CD4-positive, alpha-beta T cell treated with Interferon alpha-2 for 1 hour (primary cell): ENCODE measurements at regions not wholly inside any gene's neighbourhood (a gene's known extent, or its start where the extent isn't known, plus 50 kb on each side); places are given as distances from the start of the nearest gene placed in this dataset.

Experiments
- DNase-seq, 2 donors: peaks; one replicate each; pipeline ENCODE4 v3.0.0-alpha.2; 2020 to 2022

DNA sequence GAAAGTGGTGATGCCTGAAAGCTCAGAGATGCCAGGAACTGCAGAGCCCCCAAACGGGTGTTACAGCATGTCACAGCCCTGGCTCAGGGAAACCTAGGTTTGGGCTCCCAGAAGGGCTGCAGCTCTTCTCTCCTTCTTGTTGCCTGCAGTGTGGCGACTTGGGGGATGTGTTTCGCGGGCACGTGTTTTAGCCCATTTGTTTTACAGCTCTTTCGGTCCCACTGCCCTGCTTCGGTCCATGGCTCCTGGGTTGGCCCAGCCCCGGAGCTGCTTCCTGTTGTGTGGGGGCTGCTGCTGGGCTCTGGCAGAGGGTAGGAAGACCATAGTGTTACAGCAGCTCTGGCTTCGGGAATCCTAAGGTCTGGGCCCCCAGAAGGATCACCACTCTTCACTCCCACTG is 222.9 kb upstream of the RIOK2 start:
- DNase-seq, result no peak

GRCh38 chr5:97406946-97407676 is 224.1 kb upstream of the RIOK2 start:
- DNase-seq, result no peak

DNA sequence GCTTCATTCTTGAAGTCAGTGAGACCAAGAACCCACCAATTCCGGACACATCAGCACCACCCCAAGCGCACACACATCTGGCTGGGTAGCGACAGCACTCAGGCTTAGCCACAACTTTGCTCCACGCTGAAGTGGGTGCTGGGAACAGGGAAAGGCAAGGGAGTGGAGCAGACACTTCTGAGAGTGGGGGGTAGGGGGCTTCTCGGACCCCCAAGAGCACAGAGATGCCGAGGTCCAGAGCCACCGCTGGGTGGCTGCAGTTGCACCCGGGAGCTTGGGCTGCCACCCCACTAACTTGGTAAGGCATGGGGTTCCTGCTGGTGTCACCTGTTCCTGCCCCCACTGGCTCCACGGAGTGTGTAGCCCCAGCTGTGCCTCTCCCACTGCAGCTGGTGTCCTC is 225.3 kb upstream of the RIOK2 start:
- DNase-seq, result no peak

DNA sequence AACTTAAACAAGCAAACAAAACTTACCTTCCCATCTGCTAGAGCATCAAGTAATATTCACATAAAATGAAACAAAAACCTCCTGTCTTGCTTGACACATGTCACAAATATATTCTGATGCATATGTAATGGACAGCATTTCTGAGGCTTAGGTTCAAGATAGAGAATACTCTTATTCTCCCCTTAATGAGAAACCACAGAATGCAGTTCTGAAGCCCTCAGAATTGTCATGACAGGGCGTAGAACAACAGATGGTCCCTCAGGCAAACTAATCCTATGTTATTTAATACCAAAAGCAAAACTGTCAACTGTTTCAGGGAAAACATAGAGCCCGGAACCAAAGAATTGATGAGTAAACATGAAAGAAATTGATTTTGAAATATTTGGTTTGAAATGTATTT is 229.9 kb upstream of the RIOK2 start:
- DNase-seq, result no peak

DNA sequence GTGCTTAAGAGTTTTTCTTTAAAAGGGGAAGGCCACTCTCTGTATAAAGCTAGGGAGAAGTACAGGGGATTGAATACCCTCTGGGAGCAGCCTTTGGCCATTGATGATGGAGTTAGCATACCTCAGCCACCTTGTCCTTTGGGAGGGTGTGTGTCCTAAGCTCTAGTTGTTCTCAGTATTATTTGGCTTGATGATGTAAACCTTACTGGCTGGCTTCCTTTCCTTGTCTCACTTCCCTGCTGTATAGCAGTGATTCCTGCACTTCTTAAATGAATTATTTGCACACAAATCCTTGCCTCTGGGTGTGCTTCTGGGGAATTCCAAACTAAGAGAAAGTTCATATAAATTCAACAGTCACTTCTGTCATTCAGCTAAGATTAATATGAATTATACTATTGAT is 234.9 kb upstream of the RIOK2 start:
- no peak for DNase-seq

DNA sequence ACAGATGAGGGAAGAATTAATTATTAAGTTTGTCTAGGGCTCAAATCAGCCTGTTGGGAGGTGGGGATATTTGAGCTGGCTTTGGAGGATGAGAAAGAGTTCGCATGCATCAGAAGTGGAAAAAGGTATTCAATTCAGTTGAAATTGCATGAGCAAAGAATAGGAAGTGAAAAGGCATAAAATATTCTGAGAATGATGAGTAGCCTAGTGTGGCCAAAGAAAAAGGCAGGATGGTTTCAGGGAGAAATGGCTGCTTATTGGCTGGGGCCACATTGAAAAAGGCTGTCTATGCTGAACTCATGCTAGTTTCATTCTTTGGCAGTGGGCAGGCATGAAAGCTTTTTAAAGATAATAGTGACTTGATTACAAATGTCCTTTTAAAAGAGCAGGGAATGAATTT is 235.4 kb upstream of the RIOK2 start:
- no peak for DNase-seq

- no peak for DNase-seq
Measured at GRCh38 chr5:97420646-97421045, 237.6 kb upstream of the RIOK2 start.

DNA sequence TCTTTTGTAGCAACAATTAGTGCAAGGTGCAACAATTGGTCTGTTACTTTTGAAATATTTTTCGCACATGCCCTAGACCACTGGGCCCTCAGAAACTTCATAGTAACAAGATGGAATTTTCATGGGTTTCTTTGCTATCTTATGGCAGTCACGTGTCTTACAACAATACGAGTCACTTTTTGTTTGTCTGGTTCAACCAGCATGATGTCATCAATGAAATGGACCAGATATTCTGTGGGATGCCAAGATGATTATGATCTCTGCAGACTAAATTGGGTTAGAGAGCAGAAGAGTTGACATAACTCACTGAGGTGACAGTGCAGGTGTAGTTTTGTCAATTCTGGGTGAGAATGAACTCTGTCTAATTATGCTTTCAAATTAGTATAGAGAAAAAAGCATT is 239.6 kb upstream of the RIOK2 start:
- DNase-seq, result no peak

DNA sequence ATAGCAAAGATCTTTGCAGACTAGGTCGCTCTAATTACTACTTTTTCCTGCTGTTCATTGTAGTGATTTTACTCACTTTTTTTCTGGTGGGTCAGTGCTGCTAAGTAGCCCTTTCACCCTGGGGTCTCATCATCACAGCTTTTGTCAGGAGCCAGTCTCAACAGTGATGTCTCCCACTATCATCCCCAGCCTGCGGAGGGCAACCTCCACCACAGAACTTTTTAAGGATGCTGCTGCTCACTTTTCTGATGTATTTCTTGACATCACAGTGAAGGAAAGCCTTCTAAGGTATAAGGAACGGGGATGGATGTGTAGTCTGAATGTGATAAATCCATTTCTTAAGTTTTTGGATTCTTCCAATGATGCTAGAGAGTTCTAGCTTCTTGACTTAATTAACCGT is 242.5 kb upstream of the RIOK2 start:
- DNase-seq, result no peak

DNA sequence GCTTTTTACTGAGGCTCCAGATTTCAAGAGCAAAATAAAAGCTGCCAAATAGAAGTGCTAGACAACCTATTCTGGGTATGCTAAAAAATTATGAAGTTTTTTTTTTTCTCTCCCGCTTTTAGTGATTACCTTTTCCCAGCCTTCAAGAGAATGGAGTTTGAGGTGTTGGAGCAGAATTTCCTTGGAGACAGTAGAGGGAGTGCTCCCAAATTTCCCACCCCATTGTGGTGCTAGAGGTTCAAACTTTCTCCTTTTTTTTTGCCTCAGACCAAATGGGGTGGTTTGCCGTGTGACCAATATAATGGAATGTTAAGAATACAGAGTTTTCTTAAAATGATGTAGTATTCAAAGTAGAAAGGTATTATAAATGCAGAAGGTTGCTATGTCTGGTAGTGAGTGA is 244.2 kb upstream of the RIOK2 start:
- no peak for DNase-seq

DNA sequence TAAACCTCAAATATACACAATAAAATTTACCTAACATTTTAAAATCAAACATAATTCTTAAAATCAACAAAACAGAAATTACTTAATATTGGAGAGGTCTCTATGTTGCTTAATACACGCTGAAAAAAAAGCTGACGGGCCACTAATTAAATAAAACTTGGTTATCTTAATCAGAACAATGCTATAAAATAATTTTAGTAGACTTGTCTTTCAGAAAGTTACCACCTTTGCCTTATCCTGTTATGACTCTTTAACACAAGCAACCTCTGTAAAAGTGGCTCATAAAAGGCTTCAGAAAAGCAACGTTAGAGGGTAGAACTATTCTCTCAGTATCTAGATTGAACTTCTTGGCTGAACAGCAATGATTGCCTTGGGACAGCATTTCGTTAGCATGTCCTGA is 251.0 kb upstream of the RIOK2 start:
- DNase-seq, result no peak

- DNase-seq, result no peak
Measured at GRCh38 chr5:97436405-97436804, 253.4 kb upstream of the RIOK2 start.

GRCh38 chr5:97443740-97444139 is 260.7 kb upstream of the RIOK2 start:
- no peak for DNase-seq

- DNase-seq, result no peak
Measured at GRCh38 chr5:97449172-97449571, 266.1 kb upstream of the RIOK2 start.

DNA sequence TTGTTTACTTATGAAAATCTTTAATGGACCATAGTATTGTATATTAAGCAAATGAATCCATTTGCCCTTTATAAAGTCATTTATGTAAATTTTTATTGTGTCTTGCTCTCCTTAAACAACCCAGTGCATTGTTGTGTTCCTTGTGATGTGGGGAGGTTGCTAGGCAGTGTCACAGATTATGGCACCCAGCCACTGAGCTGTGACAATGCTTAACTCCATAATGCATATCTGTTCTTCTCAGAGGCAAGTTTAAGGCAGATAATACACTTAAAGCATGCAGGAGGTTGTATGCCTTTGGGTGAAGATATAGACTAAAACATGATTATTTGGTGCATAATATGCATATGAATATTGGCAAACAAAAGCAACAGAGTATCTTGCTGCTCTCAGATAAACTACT is 269.6 kb upstream of the RIOK2 start:
- no peak for DNase-seq

- DNase-seq, result no peak
Measured at GRCh38 chr5:97453263-97453662, 270.2 kb upstream of the RIOK2 start.

GRCh38 chr5:97454015-97454414 is 271.0 kb upstream of the RIOK2 start:
- DNase-seq, result no peak

- DNase-seq, result no peak
Measured at GRCh38 chr5:97455996-97456395, 272.9 kb upstream of the RIOK2 start.

DNA sequence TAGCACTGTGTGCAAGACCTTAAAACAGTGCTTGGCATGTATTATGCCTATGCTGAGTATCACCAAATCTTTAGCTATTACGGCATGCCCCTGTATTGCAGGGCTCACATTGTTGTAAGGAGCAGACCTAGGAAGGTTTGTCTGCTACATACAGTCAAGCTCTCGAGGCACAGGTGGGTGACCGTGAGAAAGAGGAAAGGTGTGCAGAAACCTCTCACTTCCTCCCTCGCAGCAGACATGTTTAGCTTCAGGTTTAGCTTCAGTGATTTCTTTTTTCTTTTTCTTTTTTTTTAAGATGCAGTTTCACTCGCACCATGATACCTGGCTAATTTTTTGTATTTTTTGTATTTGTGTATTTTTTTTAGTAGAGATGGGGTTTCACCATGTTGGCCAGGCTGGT is 275.8 kb upstream of the RIOK2 start:
- no peak for DNase-seq

- no peak for DNase-seq
Measured at GRCh38 chr5:97471951-97472350, 288.9 kb upstream of the RIOK2 start.

DNA sequence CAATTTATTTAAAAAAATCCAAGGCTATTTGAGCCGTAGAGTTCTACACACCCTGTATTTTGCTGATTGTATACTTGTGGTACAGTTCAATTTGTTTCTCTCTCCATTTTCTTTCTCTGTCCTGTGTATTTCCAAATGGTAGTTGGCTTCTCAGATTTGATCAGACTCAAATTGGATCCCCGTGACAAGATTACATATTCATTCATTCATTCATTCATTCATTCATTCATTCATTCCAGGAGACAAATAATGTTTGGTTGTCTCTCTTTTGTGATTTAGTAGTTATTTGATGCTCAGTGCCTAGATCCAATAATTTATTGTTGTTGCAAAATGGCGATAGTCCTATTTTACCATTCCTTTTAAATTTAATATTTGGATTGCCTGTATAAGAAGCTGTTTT is 292.8 kb upstream of the RIOK2 start:
- DNase-seq, result no peak

- no peak for DNase-seq
Measured at GRCh38 chr5:97476852-97477534, 293.9 kb upstream of the RIOK2 start.

GRCh38 chr5:97478483-97478882 is 295.4 kb upstream of the RIOK2 start:
- no peak for DNase-seq

DNA sequence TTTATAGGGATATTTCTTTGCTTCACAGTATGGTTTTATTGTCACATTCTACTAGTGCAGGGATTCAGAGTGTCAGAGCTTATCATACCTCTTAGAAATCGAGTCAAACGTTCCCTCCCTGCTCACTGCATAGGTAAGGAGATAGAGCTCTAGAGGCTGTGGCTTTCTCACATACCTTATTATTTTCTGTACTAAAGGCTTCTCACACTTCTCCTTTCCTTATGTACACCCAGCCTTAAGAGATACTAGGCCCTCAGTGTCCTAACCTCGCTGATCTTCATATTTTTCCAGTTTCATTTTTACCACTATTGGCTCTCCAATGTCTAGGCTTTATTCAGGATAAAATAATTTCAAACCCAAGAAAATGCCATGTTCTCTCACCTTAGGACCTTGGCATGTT is 297.3 kb upstream of the RIOK2 start:
- no peak for DNase-seq

GRCh38 chr5:97488126-97488668 is 305.1 kb upstream of the RIOK2 start:
- DNase-seq, result no peak
